Psoas muscle (tissue), 7 donors: ENCODE measurements at regions not wholly inside any gene's neighbourhood (a gene's known extent, or its start where the extent isn't known, plus 50 kb on each side); places are given as distances from the start of the nearest gene placed in this dataset.

Source experiments
- ATAC-seq, 4 donors: fragments of 200-7000 bp; cut with Tn5 transposase; one replicate each; pipeline ENCODE4 v1.9.1; 2020; ENCODE audit warnings: moderate library complexity in 3 of 4, mild to moderate bottlenecking in 2 of 4
- DNase-seq, 2 donors: peaks; one replicate each; pipeline ENCODE4 v3.0.0-alpha.2; 2020
- H3K27ac ChIP-seq: fragments of 200-600 bp; one replicate; pipeline ENCODE4 v1.8.0; 2022
- H3K27me3 ChIP-seq, 3 donors: fragments of 200-600 bp in 1 of 3; one replicate each; pipeline versions ENCODE4 v1.6.1 to v1.8.0; 2013 to 2022; ENCODE audit warnings: low read length in 2 of 3, mild to moderate bottlenecking in 2 of 3, moderate library complexity in 1 of 3; ENCODE audit not compliant: insufficient read depth in 3 of 3
- H3K36me3 ChIP-seq, 2 donors: fragments of 200-600 bp in 1 of 2; one replicate each; pipeline versions ENCODE4 v1.6.1 to v1.8.0; 2013 to 2022; ENCODE audit warnings: low read depth in 1 of 2, mild to moderate bottlenecking in 1 of 2, moderate library complexity in 1 of 2; ENCODE audit not compliant: insufficient read depth in 1 of 2
- H3K4me1 ChIP-seq: fragments of 200-600 bp; one replicate; pipeline ENCODE4 v1.8.0; 2022
- H3K4me3 ChIP-seq: fragments of 200-600 bp; one replicate; pipeline ENCODE4 v1.8.0; 2022; ENCODE audit warnings: mild to moderate bottlenecking
- H3K9me3 ChIP-seq: fragments of 200-600 bp; one replicate; pipeline ENCODE4 v1.8.0; 2022
- WGBS, 3 donors: extraction: QIAGEN DNeasy Blood & Tissue Kit; methylation state at CpG; one replicate each; pipeline versions ENCODE4 v1.1.6 to v1.1.7; 2013; 5-methylcytosine and 5-hydroxymethylcytosine counted together
- intact Hi-C, 2 donors: fragments of 100-400 bp; cut with DNase I; formaldehyde crosslinking; loops; one replicate each; pipeline versions ENCODE4 v1.11.0 to v1.14.2; 2022
- TF ChIP-seq, protein P1 (sequence below): fragments of 200-600 bp; IDR thresholded peaks from one replicate; pipeline ENCODE4 v1.8.0; 2022; ENCODE audit warnings: antibody characterized with exemption
- donor health status: healthy with polysubstance abuse.
- donor health status: DM: no; HTN: no; CAD: no; lungs with moderate emphysema.
- donor health status: Bipolar disorder and iron deficiency.
- donor health status: healthy.
- donor health status: DM: yes; HTN: yes; CAD: no.
- donor health status: DM: no; HTN: no; CAD: no.
- donor health status: DM: yes; HTN: yes; CAD: no.

- intact Hi-C loops = no loop called here
- Histone ChIP-seq H3K36me3 (no peaks in the 10 kb centered on the region), H3K27me3 (no peaks in the 10 kb centered on the region), H3K4me1 (no peaks in the 10 kb centered on the region), H3K4me3 (no peak overlapping the region), H3K9me3 (no peaks in the 10 kb centered on the region), H3K27ac (no peak overlapping the region)
- DNase-seq = no peak
- TF ChIP-seq, protein P1, sequence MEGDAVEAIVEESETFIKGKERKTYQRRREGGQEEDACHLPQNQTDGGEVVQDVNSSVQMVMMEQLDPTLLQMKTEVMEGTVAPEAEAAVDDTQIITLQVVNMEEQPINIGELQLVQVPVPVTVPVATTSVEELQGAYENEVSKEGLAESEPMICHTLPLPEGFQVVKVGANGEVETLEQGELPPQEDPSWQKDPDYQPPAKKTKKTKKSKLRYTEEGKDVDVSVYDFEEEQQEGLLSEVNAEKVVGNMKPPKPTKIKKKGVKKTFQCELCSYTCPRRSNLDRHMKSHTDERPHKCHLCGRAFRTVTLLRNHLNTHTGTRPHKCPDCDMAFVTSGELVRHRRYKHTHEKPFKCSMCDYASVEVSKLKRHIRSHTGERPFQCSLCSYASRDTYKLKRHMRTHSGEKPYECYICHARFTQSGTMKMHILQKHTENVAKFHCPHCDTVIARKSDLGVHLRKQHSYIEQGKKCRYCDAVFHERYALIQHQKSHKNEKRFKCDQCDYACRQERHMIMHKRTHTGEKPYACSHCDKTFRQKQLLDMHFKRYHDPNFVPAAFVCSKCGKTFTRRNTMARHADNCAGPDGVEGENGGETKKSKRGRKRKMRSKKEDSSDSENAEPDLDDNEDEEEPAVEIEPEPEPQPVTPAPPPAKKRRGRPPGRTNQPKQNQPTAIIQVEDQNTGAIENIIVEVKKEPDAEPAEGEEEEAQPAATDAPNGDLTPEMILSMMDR = no peak
- no peak for ATAC-seq
- 14 to 19% (median 16%) methylated on average over 1 of the region's 1 CpG for WGBS, 3 donors
Measured at GRCh38 chr14:87049950-87050349, 943.0 kb downstream of the GALC start.

GRCh38 chr14:87046960-87047359 lies 946.0 kb downstream of the GALC start:
- Histone ChIP-seq H3K27me3 (no peaks in the 10 kb centered on the region), H3K4me1 (no peaks in the 10 kb centered on the region), H3K9me3 (no peaks in the 10 kb centered on the region), H3K36me3 (no peaks in the 10 kb centered on the region), H3K27ac (no peak overlapping the region), H3K4me3 (no peak overlapping the region)
- intact Hi-C loops = no loop called here
- no peak for ATAC-seq
- WGBS, 3 donors = 29 to 33% (median 32%) methylated on average over 2 of the region's 2 CpGs
- TF ChIP-seq, protein P1 = no peak
- DNase-seq = no peak

DNA sequence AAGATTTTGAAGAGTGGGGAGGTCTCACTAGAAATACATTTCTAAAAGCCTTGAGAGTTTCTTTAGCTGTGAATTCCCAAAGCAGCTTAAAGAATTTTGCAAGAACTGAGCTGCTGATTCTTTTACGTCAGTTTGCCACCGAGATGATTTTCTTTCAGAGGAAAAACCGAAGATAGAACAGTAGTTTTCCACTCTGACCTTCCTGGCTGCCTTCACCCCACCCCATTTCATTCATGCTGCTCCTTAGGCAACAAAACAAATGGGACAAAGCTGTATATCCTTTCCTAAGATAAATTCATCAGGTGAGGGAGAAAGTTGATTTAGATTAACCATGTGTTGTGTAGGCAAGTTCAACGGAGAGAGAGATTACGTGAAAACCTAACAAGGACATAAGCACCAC lies 947.0 kb downstream of the GALC start:
- Histone ChIP-seq H3K9me3 (no peaks in the 10 kb centered on the region), H3K27ac (no peak overlapping the region), H3K36me3 (no peaks in the 10 kb centered on the region), H3K4me1 (no peaks in the 10 kb centered on the region), H3K27me3 (no peaks in the 10 kb centered on the region), H3K4me3 (no peak overlapping the region)
- ATAC-seq (no peak), DNase-seq (no peak)
- intact Hi-C loops = no loop called here
- TF ChIP-seq, protein P1 = no peak
- WGBS, 3 donors = 41 to 46% (median 42%) methylated on average over 5 of the region's 5 CpGs

DNA sequence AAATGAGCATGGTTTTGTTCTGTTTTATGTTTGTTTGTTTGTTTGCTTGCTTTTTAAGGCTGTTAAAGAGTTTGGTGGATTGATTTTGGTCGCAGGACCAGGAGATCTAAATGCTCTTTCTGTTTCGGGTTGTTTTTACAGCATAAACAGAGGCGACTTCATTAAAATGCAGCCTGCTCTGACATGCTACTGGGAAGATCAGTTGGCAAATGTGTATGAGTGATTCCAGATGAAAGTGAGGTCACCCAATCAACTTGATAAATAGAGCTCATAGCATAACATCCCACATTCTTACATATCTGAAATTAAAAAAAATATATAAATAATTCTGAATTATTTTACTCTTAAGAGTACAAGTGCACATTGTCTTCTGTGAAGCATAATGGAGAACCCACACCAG lies 947.7 kb downstream of the GALC start:
- Histone ChIP-seq H3K27ac (no peak overlapping the region), H3K27me3 (no peaks in the 10 kb centered on the region), H3K4me1 (no peaks in the 10 kb centered on the region), H3K4me3 (no peak overlapping the region), H3K9me3 (no peaks in the 10 kb centered on the region), H3K36me3 (no peaks in the 10 kb centered on the region)
- intact Hi-C loops = no loop called here
- WGBS, 3 donors = 53 to 61% (median 55%) methylated on average over 3 of the region's 3 CpGs
- no peak for ATAC-seq
- TF ChIP-seq, protein P1 = no peak
- DNase-seq = no peak

GRCh38 chr14:87044807-87045206 lies 948.2 kb downstream of the GALC start:
- intact Hi-C loops = no loop called here
- H3K4me1 ChIP-seq = no peaks in the 10 kb centered on the region
- TF ChIP-seq, protein P1 = no peak
- H3K27me3 ChIP-seq = no peaks in the 10 kb centered on the region
- H3K9me3 ChIP-seq = no peaks in the 10 kb centered on the region
- H3K4me3 ChIP-seq = no peak overlapping the region
- 50 to 55% (median 52%) methylated on average over 1 of the region's 1 CpG for WGBS, 3 donors
- no peak for DNase-seq
- no peaks in the 10 kb centered on the region for H3K36me3 ChIP-seq
- ATAC-seq = no peak
- no peak overlapping the region for H3K27ac ChIP-seq
